ENCODE measurements at regions not wholly inside any gene's neighbourhood (a gene's known extent, or its start where the extent isn't known, plus 50 kb on each side); places are given as distances from the start of the nearest gene placed in this dataset.

DNA sequence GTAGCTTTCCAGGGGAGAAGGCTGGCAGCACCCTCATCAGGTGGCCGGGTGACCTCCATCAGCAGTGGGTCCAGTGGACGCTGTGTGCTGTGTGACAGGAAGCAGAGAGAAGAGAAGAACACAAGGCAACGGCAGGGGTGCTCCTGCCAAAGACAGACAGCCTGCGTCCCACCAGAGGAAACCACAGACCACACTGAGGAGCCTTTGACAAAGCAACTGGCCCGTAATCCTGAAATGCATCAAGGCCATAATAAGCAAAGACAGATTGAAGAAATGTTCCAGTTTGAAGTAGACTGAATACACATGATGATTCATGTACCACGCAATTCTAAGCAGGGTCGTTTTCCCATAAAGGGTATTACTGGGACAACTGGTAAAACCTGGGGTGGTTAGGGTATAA lies 172.4 kb downstream of the FBXO15 start:
- TF ChIP-seq, protein P1, sequence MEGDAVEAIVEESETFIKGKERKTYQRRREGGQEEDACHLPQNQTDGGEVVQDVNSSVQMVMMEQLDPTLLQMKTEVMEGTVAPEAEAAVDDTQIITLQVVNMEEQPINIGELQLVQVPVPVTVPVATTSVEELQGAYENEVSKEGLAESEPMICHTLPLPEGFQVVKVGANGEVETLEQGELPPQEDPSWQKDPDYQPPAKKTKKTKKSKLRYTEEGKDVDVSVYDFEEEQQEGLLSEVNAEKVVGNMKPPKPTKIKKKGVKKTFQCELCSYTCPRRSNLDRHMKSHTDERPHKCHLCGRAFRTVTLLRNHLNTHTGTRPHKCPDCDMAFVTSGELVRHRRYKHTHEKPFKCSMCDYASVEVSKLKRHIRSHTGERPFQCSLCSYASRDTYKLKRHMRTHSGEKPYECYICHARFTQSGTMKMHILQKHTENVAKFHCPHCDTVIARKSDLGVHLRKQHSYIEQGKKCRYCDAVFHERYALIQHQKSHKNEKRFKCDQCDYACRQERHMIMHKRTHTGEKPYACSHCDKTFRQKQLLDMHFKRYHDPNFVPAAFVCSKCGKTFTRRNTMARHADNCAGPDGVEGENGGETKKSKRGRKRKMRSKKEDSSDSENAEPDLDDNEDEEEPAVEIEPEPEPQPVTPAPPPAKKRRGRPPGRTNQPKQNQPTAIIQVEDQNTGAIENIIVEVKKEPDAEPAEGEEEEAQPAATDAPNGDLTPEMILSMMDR (IDR thresholded peaks at IDR 0.05; ENCODE audit: poor library complexity), result no peak
- TF ChIP-seq EZH2 (IDR thresholded peaks at IDR 0.05; ENCODE audit: borderline replicate concordance), result no peak
- no peak for TF ChIP-seq EZH2phosphoT487 (IDR thresholded peaks at IDR 0.05; ENCODE audit: low read depth, severe bottlenecking, unreplicated experiment)
- Histone ChIP-seq H3K27me3 (no peaks in the 10 kb centered on the region), H3K36me3 (replicated peaks; ENCODE audit: insufficient read depth, low read depth) (no peaks in the 10 kb centered on the region), H3K9me2 (replicated peaks; ENCODE audit: insufficient read depth) (no peaks in the 10 kb centered on the region), H3K27ac (no peak overlapping the region), H3K79me2 (no peaks in the 10 kb centered on the region), H3K4me1 (ENCODE audit: insufficient read depth) (no peaks in the 10 kb centered on the region), H3K9me3 (ENCODE audit: low read depth) (no peaks in the 10 kb centered on the region), H3K4me2 (no peak overlapping the region), H4K20me1 (ENCODE audit: insufficient read depth, poor library complexity, severe bottlenecking) (no peaks in the 10 kb centered on the region), H2AFZ (no peak overlapping the region), H3K4me3 (no peak overlapping the region)
- DNase-seq (ENCODE audit: low spot score), result no peak
- WGBS (ENCODE audit: low lambda C conversion rate, missing lambda C conversion rate), result 76% methylated on average over 7 of the region's 7 CpGs

DNA sequence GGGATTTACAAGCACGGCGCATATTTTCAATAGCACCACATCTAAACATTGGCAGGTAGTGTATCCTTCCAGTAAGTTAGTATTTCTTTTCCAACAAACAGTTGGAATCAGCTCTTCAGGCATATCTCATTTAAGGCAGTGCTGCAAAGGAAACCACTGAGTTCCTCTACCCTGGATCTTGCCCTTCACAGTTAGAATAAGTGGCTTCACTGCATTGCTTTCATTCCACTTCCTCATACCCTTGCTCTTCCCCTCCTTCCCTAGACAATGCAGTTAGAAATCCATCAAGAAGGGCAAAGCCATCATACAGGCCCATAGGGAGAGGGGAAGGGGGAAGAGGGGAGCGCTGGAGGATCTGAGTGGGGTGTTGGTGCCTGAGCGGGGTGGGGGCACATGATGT lies 173.7 kb downstream of the FBXO15 start:
- 97% methylated on average over 3 of the region's 4 CpGs for WGBS (ENCODE audit: low lambda C conversion rate, missing lambda C conversion rate)
- H3K27ac ChIP-seq, result no peak overlapping the region
- H2AFZ ChIP-seq, result no peak overlapping the region
- H3K9me2 ChIP-seq (replicated peaks; ENCODE audit: insufficient read depth), result no peaks in the 10 kb centered on the region
- H3K9me3 ChIP-seq (ENCODE audit: low read depth), result no peaks in the 10 kb centered on the region
- H3K36me3 ChIP-seq (replicated peaks; ENCODE audit: insufficient read depth, low read depth), result no peaks in the 10 kb centered on the region
- H3K4me1 ChIP-seq (ENCODE audit: insufficient read depth), result no peaks in the 10 kb centered on the region
- no peak overlapping the region for H3K4me3 ChIP-seq
- no peak for DNase-seq (ENCODE audit: low spot score)
- no peaks in the 10 kb centered on the region for H3K27me3 ChIP-seq
- no peaks in the 10 kb centered on the region for H3K79me2 ChIP-seq
- H4K20me1 ChIP-seq (ENCODE audit: insufficient read depth, poor library complexity, severe bottlenecking), result no peaks in the 10 kb centered on the region
- no peak overlapping the region for H3K4me2 ChIP-seq
- no peak for TF ChIP-seq EZH2phosphoT487 (IDR thresholded peaks at IDR 0.05; ENCODE audit: low read depth, severe bottlenecking, unreplicated experiment)
- TF ChIP-seq, protein P1 (IDR thresholded peaks at IDR 0.05; ENCODE audit: poor library complexity), result no peak
- no peak for TF ChIP-seq EZH2 (IDR thresholded peaks at IDR 0.05; ENCODE audit: borderline replicate concordance)

DNA sequence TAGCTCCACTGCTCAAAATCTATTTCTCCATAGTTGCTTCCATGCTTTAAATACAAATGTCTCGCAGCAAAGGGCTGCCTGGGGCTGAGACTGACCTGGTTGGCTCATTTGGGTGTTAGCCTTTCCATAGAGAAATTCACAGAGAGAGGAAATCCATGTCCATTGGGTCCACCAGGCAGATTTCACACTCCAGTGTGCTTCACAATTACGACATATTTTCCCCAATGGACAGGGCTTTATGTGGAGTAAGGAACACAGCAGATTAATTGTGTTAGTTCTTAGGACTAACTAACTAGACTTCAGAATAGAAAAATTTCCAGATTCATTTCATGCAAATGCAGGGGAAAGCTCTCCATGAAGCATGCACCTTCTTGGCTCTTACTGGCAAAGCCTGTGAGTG lies 180.7 kb downstream of the FBXO15 start:
- H3K4me2 ChIP-seq, result no peak overlapping the region
- H3K36me3 ChIP-seq (replicated peaks; ENCODE audit: insufficient read depth, low read depth), result no peaks in the 10 kb centered on the region
- no peaks in the 10 kb centered on the region for H3K9me3 ChIP-seq (ENCODE audit: low read depth)
- H3K9me2 ChIP-seq (replicated peaks; ENCODE audit: insufficient read depth), result no peaks in the 10 kb centered on the region
- TF ChIP-seq EZH2 (IDR thresholded peaks at IDR 0.05; ENCODE audit: borderline replicate concordance), result no peak
- no peak for TF ChIP-seq EZH2phosphoT487 (IDR thresholded peaks at IDR 0.05; ENCODE audit: low read depth, severe bottlenecking, unreplicated experiment)
- TF ChIP-seq, protein P1 (IDR thresholded peaks at IDR 0.05; ENCODE audit: poor library complexity), result no peak
- 85% methylated on average over 2 of the region's 2 CpGs for WGBS (ENCODE audit: low lambda C conversion rate, missing lambda C conversion rate)
- no peaks in the 10 kb centered on the region for H3K79me2 ChIP-seq
- H3K4me1 ChIP-seq (ENCODE audit: insufficient read depth), result no peaks in the 10 kb centered on the region
- H3K27ac ChIP-seq, result no peak overlapping the region
- DNase-seq (ENCODE audit: low spot score), result no peak
- H3K27me3 ChIP-seq, result no peaks in the 10 kb centered on the region
- H2AFZ ChIP-seq, result no peak overlapping the region
- H3K4me3 ChIP-seq, result no peak overlapping the region
- no peaks in the 10 kb centered on the region for H4K20me1 ChIP-seq (ENCODE audit: insufficient read depth, poor library complexity, severe bottlenecking)

GRCh38 chr18:73962256-73962655 lies 185.4 kb downstream of the FBXO15 start:
- H3K4me2 ChIP-seq, result no peak overlapping the region
- WGBS (ENCODE audit: low lambda C conversion rate, missing lambda C conversion rate), result 73% methylated on average over 3 of the region's 3 CpGs

More at GRCh38 chr18:73962256-73962655, 185.4 kb downstream of the FBXO15 start:
- no peaks in the 10 kb centered on the region for H3K27me3 ChIP-seq
- no peak overlapping the region for H3K27ac ChIP-seq
- no peaks in the 10 kb centered on the region for H3K36me3 ChIP-seq (replicated peaks; ENCODE audit: insufficient read depth, low read depth)
- H2AFZ ChIP-seq, result no peak overlapping the region
- no peak for TF ChIP-seq EZH2 (IDR thresholded peaks at IDR 0.05; ENCODE audit: borderline replicate concordance)
- TF ChIP-seq, protein P1 (IDR thresholded peaks at IDR 0.05; ENCODE audit: poor library complexity), result no peak
- TF ChIP-seq EZH2phosphoT487 (IDR thresholded peaks at IDR 0.05; ENCODE audit: low read depth, severe bottlenecking, unreplicated experiment), result no peak
- H3K79me2 ChIP-seq, result no peaks in the 10 kb centered on the region
- H3K9me3 ChIP-seq (ENCODE audit: low read depth), result no peaks in the 10 kb centered on the region
- H4K20me1 ChIP-seq (ENCODE audit: insufficient read depth, poor library complexity, severe bottlenecking), result no peaks in the 10 kb centered on the region
- H3K4me3 ChIP-seq, result no peak overlapping the region
- DNase-seq (ENCODE audit: low spot score), result no peak
- no peaks in the 10 kb centered on the region for H3K9me2 ChIP-seq (replicated peaks; ENCODE audit: insufficient read depth)
- no peaks in the 10 kb centered on the region for H3K4me1 ChIP-seq (ENCODE audit: insufficient read depth)

Data from hepatocyte (in vitro differentiated cells).